ENCODE measurements at regions not wholly inside any gene's neighbourhood (a gene's known extent, or its start where the extent isn't known, plus 50 kb on each side); places are given as distances from the start of the nearest gene placed in this dataset.
"Not testable (repeated sequence)": the region's sequence is repeated elsewhere in the genome, so short reads cannot be mapped to it uniquely, and the experiment has no call there.

GRCh38 chr11:134592391-134592990 is 180.4 kb upstream of the B3GAT1 start:
- DNase-seq (ENCODE audit: low spot score) = no peak

- no peak for DNase-seq (ENCODE audit: low spot score)
Measured at GRCh38 chr11:134591338-134591737, 179.3 kb upstream of the B3GAT1 start.

- no peak for DNase-seq (ENCODE audit: low spot score)
Measured at GRCh38 chr11:134589129-134589528, 177.1 kb upstream of the B3GAT1 start.

GRCh38 chr11:134588460-134589110 is 176.5 kb upstream of the B3GAT1 start:
- not testable (repeated sequence) for DNase-seq (ENCODE audit: low spot score)

GRCh38 chr11:134587345-134587744 is 175.3 kb upstream of the B3GAT1 start:
- DNase-seq (ENCODE audit: low spot score) = no peak

- DNase-seq (ENCODE audit: low spot score) = no peak
Measured at GRCh38 chr11:134586726-134587125, 174.7 kb upstream of the B3GAT1 start.

- no peak for DNase-seq (ENCODE audit: low spot score)
Measured at GRCh38 chr11:134585666-134586610, 173.9 kb upstream of the B3GAT1 start.

- DNase-seq (ENCODE audit: low spot score) = no peak
Measured at GRCh38 chr11:134584706-134585445, 172.8 kb upstream of the B3GAT1 start.

- DNase-seq (ENCODE audit: low spot score) = no peak
Measured at GRCh38 chr11:134584001-134584561, 172.0 kb upstream of the B3GAT1 start.

- no peak for DNase-seq (ENCODE audit: low spot score)
Measured at GRCh38 chr11:134583397-134583990, 171.5 kb upstream of the B3GAT1 start.

- DNase-seq (ENCODE audit: low spot score) = no peak
Measured at GRCh38 chr11:134582770-134583095, 170.7 kb upstream of the B3GAT1 start.

- no peak for DNase-seq (ENCODE audit: low spot score)
Measured at GRCh38 chr11:134581966-134582769, 170.1 kb upstream of the B3GAT1 start.

- no peak for DNase-seq (ENCODE audit: low spot score)
Measured at GRCh38 chr11:134581121-134581626, 169.1 kb upstream of the B3GAT1 start.

- no peak for DNase-seq (ENCODE audit: low spot score)
Measured at GRCh38 chr11:134580610-134580975, 168.6 kb upstream of the B3GAT1 start.

- DNase-seq (ENCODE audit: low spot score) = no peak
Measured at GRCh38 chr11:134579724-134580609, 167.9 kb upstream of the B3GAT1 start.

GRCh38 chr11:134578807-134579723 is 167.0 kb upstream of the B3GAT1 start:
- DNase-seq (ENCODE audit: low spot score) = no peak

- DNase-seq (ENCODE audit: low spot score) = no peak
Measured at GRCh38 chr11:134577751-134578395, 165.8 kb upstream of the B3GAT1 start.

- no peak for DNase-seq (ENCODE audit: low spot score)
Measured at GRCh38 chr11:134576721-134577171, 164.7 kb upstream of the B3GAT1 start.
